8988T (cell line): ENCODE measurements at regions not wholly inside any gene's neighbourhood (a gene's known extent, or its start where the extent isn't known, plus 50 kb on each side); places are given as distances from the start of the nearest gene placed in this dataset.
A peak's percentile ranks its signal among the peaks of the same experiment; 100 is the strongest.

Experiments
- DNase-seq: peaks from one replicate; pipeline ENCODE4 v3.0.0; 2011

GRCh38 chr11:28704801-28705200 is 596.6 kb downstream of the METTL15 start:
- no peak for DNase-seq

GRCh38 chr11:28703371-28703770 is 595.2 kb downstream of the METTL15 start:
- no peak for DNase-seq

GRCh38 chr11:28702871-28703270 is 594.7 kb downstream of the METTL15 start:
- no peak for DNase-seq

- no peak for DNase-seq
These were observed 594.2 kb downstream of the METTL15 start for GRCh38 chr11:28702450-28702790.

- peak; percentile 15 for DNase-seq
These were observed 593.7 kb downstream of the METTL15 start for GRCh38 chr11:28701760-28702449.

GRCh38 chr11:28699701-28700100 is 591.5 kb downstream of the METTL15 start:
- DNase-seq: no peak

- DNase-seq: peak; percentile 21
These were observed 590.0 kb downstream of the METTL15 start for GRCh38 chr11:28697920-28698827.

- DNase-seq: no peak
These were observed 588.4 kb downstream of the METTL15 start for GRCh38 chr11:28696591-28696990.

GRCh38 chr11:28690746-28691145 is 582.6 kb downstream of the METTL15 start:
- DNase-seq: no peak

GRCh38 chr11:28684011-28684586 is 575.9 kb downstream of the METTL15 start:
- no peak for DNase-seq

GRCh38 chr11:28679795-28680468 is 571.7 kb downstream of the METTL15 start:
- DNase-seq: no peak

- no peak for DNase-seq
These were observed 569.5 kb downstream of the METTL15 start for GRCh38 chr11:28677721-28678120.

GRCh38 chr11:28675183-28675582 is 567.0 kb downstream of the METTL15 start:
- no peak for DNase-seq

- DNase-seq: no peak
These were observed 566.4 kb downstream of the METTL15 start for GRCh38 chr11:28674433-28675103.

GRCh38 chr11:28673691-28674432 is 565.7 kb downstream of the METTL15 start:
- DNase-seq: no peak

- DNase-seq: no peak
These were observed 563.1 kb downstream of the METTL15 start for GRCh38 chr11:28671274-28671673.

GRCh38 chr11:28666632-28667031 is 558.4 kb downstream of the METTL15 start:
- no peak for DNase-seq

GRCh38 chr11:28659716-28660348 is 551.6 kb downstream of the METTL15 start:
- DNase-seq: no peak

GRCh38 chr11:28657378-28658030 is 549.3 kb downstream of the METTL15 start:
- no peak for DNase-seq

GRCh38 chr11:28654191-28654590 is 546.0 kb downstream of the METTL15 start:
- no peak for DNase-seq

GRCh38 chr11:28649922-28650321 is 541.7 kb downstream of the METTL15 start:
- no peak for DNase-seq
